Duodenal mucosa (tissue), 2 donors: ENCODE measurements at regions not wholly inside any gene's neighbourhood (a gene's known extent, or its start where the extent isn't known, plus 50 kb on each side); places are given as distances from the start of the nearest gene placed in this dataset.

Experiments used
- H3K27ac ChIP-seq: one replicate; pipeline ENCODE4 v1.7.0; 2013; ENCODE audit warnings: low read depth, low read length
- H3K27me3 ChIP-seq, 2 donors: one replicate each; pipeline ENCODE4 v1.7.0; 2013; ENCODE audit warnings: low read length in 2 of 2, control low read depth in 1 of 2; ENCODE audit not compliant: insufficient read depth in 2 of 2, control insufficient read depth in 1 of 2
- H3K36me3 ChIP-seq, 2 donors: one replicate each; pipeline ENCODE4 v1.7.0; 2013; ENCODE audit warnings: low read length in 2 of 2, control low read depth in 1 of 2; ENCODE audit not compliant: insufficient read depth in 2 of 2, control insufficient read depth in 1 of 2
- H3K4me1 ChIP-seq, 2 donors: one replicate each; pipeline ENCODE4 v1.7.0; 2013; ENCODE audit warnings: low read length in 2 of 2, control low read depth in 1 of 2; ENCODE audit not compliant: insufficient read depth in 2 of 2, control insufficient read depth in 1 of 2
- H3K4me3 ChIP-seq, 2 donors: one replicate each; pipeline ENCODE4 v1.7.0; 2013; ENCODE audit warnings: low read length in 2 of 2, low read depth in 1 of 2
- H3K9ac ChIP-seq, 2 donors: one replicate each; pipeline ENCODE4 v1.7.0; 2013; ENCODE audit warnings: low read length in 2 of 2, low read depth in 1 of 2
- H3K9me3 ChIP-seq, 2 donors: one replicate each; pipeline ENCODE4 v1.7.0; 2013; ENCODE audit warnings: low read length in 2 of 2, control low read depth in 1 of 2; ENCODE audit not compliant: control insufficient read depth in 1 of 2

DNA sequence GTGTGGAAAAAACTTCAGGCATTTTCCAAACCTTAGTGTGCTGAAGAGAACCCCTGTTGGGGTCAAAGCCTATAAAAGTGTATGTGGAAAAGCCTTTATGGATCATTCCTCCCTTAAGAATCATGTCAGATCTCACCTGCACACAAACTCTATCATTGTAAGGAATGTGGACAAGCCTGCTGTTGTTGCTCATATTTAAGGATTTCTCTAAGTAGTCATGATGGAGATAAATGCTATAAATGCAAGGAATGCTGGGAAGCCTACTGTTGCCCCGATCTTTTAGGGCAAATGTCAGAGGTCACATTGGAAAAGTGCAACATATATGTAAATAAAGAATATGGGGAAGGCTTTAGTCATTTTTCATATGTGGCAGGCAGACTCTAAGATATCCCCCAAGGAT, 129.5 kb downstream of the ICOS start:
- Histone ChIP-seq H3K9me3 (no peaks in the 10 kb centered on the region), H3K9ac (no peak overlapping the region), H3K27me3 (peaks cover 0 to 1% of the 10 kb centered on the region in 2 donors), H3K4me3 (no peak overlapping the region), H3K4me1 (no peaks in the 10 kb centered on the region), H3K36me3 (no peaks in the 10 kb centered on the region), H3K27ac (no peak overlapping the region)

GRCh38 chr2:204069804-204070203, 133.2 kb downstream of the ICOS start:
- Histone ChIP-seq H3K27ac (no peak overlapping the region), H3K9ac (no peak overlapping the region), H3K4me3 (no peak overlapping the region), H3K9me3 (no peaks in the 10 kb centered on the region), H3K36me3 (no peaks in the 10 kb centered on the region), H3K4me1 (no peaks in the 10 kb centered on the region), H3K27me3 (no peaks in the 10 kb centered on the region)

DNA sequence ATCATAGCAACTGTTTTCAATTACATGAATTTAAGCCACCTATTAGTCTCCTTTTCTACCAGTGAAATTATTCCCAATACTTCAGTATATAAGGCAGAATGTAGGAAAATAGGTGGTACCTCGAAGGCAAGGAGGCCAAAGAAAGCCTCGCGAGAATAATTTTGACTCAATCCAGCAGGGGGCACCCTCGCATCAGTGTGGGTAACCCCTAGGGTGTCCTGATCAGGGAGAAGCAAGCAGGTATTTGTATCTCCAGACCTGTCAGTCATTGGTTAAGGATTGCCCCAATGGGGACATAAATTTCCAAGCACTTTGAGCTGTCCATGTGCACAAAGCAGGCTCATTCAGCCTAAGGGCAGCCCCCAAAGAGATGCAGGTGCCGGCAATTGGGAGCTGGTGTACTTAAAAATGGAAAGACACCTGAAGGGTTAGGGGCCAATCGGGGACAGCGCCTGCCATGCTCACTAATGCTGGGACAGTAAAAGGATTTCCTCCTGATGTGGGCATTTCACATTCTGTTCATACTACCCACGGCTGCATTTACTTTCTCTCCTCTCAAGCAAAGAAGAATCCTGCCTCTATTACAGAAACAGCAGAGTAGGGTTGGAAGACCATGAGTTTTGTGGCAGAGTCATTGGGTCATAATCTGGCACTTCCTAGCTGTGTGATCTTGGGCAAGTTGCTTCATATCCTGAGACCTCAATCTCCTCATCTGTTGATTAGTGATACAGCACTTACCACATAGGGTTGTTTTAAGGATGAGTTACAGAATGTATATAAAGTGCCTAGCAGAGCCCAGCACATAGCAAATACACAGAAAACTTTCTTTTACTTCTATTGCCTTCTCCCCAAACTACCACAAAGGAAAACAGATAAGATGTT, 136.1 kb downstream of the ICOS start:
- no peak overlapping the region for H3K27ac ChIP-seq
- H3K9me3 ChIP-seq: no peaks in the 10 kb centered on the region
- no peaks in the 10 kb centered on the region for H3K36me3 ChIP-seq
- no peak overlapping the region for H3K4me3 ChIP-seq
- no peak overlapping the region for H3K9ac ChIP-seq
- no peaks in the 10 kb centered on the region for H3K4me1 ChIP-seq
- no peaks in the 10 kb centered on the region for H3K27me3 ChIP-seq

DNA sequence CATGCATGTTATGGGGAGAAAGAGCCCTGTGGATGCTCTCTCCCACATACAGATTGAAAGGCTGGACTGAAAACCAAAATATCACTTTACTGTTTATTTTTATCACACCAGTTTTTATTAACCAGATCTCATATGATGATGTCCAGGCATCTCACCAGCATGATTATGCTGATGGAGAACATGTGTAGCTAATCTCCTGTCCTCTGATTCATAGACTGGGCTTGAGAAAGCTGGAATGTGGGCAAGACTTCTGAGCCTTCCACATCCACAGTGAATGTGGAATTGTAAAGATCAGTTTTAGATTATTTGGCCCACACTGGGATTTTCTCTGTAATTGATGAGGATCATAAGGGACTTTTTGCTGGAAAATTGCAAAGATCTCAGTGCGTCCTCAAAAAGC, 137.9 kb downstream of the ICOS start:
- Histone ChIP-seq H3K27ac (no peak overlapping the region), H3K9ac (no peak overlapping the region), H3K4me1 (no peaks in the 10 kb centered on the region), H3K9me3 (no peaks in the 10 kb centered on the region), H3K4me3 (no peak overlapping the region), H3K27me3 (no peaks in the 10 kb centered on the region), H3K36me3 (no peaks in the 10 kb centered on the region)

DNA sequence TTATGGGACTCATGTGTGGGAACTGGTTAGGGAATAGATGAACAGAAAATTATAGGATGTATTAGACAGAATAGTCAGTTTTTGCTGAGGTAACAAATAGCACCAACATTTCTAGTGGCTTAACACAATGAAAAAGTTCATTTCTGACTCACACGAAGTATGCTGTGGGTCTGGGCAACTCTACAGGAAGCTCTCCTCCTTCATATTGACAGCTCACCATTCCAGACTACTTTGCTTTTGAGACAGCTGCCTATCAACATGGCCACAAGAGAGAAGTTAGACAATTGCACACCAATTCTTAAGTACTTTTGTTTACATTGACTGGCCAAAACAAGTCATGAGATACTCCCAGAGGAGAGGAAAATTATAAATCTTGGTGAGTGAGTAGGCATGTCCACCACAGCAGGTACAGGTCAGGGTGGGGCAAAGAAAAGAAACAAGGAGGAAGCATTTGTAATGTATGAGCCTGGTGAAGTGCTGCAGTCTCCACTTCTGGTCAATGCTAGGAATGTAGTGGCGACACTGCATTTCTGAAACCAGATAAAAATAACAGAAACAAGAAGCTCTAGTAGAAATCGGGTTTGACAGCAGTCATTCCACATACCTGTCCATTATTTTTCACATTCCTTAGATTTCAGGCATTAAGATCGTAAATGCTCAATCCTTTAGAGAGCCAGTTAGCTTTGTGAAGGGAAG, 141.6 kb downstream of the ICOS start:
- H3K4me3 ChIP-seq: no peak overlapping the region
- no peaks in the 10 kb centered on the region for H3K36me3 ChIP-seq
- H3K9ac ChIP-seq: no peak overlapping the region
- peaks cover 0 to 5% of the 10 kb centered on the region in 2 donors for H3K27me3 ChIP-seq
- H3K9me3 ChIP-seq: no peaks in the 10 kb centered on the region
- no peaks in the 10 kb centered on the region for H3K4me1 ChIP-seq
- H3K27ac ChIP-seq: no peak overlapping the region

GRCh38 chr2:204081487-204082425, 145.2 kb downstream of the ICOS start:
- Histone ChIP-seq H3K27me3 (peaks cover 0 to 5% of the 10 kb centered on the region in 2 donors), H3K36me3 (no peaks in the 10 kb centered on the region), H3K4me1 (no peaks in the 10 kb centered on the region), H3K4me3 (no peak overlapping the region), H3K27ac (no peak overlapping the region), H3K9me3 (no peaks in the 10 kb centered on the region), H3K9ac (no peak overlapping the region)

DNA sequence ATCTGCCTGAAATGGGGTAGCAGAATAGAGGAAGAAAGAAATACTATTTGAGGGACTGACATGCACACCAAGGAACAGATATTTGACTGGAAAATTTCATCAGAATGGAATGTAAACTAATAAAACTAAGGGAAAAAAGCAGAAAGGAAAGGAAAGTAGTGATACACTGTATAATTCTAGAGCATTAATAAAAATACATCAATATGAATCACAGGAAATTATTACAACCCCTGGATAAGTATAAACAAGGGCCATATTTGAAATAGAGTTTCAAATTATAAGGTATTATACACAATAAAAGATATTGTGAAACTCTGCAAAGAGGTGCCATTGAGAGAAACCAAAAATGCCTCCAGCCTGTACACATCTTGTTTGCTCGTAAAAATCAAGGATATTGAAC, 149.6 kb downstream of the ICOS start:
- Histone ChIP-seq H3K9me3 (no peaks in the 10 kb centered on the region), H3K27ac (no peak overlapping the region), H3K4me3 (no peak overlapping the region), H3K4me1 (no peaks in the 10 kb centered on the region), H3K9ac (no peak overlapping the region), H3K27me3 (peaks cover 0 to 5% of the 10 kb centered on the region in 2 donors), H3K36me3 (no peaks in the 10 kb centered on the region)

DNA sequence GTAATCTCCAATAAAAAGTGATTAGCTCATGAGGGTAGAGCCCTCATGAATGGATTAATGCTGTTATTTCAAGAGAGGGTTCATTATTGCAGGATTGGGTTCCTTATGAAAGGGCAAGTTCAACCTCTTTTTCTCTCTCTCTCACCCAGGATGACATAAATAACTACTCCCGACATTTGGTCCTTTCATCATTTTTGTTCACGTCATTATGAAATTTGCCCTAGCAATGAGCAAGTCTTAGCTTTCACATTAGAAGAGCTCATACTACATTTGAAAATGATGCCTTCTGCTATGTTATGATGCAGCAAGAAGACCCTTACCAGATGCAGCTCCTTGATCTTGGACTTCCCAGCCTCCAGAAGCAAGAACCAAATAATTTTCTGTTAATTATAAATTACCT, 152.5 kb downstream of the ICOS start:
- Histone ChIP-seq H3K4me1 (no peaks in the 10 kb centered on the region), H3K36me3 (no peaks in the 10 kb centered on the region), H3K27me3 (no peaks in the 10 kb centered on the region), H3K9ac (no peak overlapping the region), H3K4me3 (no peak overlapping the region), H3K9me3 (no peaks in the 10 kb centered on the region), H3K27ac (no peak overlapping the region)

- no peaks in the 10 kb centered on the region for H3K27me3 ChIP-seq
- H3K4me1 ChIP-seq: no peaks in the 10 kb centered on the region
- no peaks in the 10 kb centered on the region for H3K9me3 ChIP-seq
- H3K4me3 ChIP-seq: no peak overlapping the region
- H3K9ac ChIP-seq: no peak overlapping the region
- no peak overlapping the region for H3K27ac ChIP-seq
- no peaks in the 10 kb centered on the region for H3K36me3 ChIP-seq
These were observed 153.0 kb downstream of the ICOS start for GRCh38 chr2:204089574-204089973.

DNA sequence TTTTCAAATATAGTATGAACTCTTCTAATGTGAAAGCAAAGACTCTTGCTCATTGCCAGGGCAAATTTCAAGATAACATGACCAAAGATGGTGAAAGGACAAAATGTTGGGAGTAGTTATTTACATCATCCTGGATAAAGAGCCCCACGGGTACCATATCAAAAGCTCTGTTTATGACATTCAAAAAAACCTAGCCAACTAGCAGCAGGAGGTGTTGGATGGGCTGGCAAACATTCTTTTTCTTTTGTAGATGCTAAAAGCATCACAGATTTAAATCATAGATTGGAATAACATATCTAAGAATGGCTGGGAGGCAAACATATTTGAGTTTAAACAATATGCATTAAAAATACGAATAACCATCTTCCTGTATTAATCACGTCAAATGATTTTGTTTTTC, 153.5 kb downstream of the ICOS start:
- no peak overlapping the region for H3K4me3 ChIP-seq
- no peaks in the 10 kb centered on the region for H3K4me1 ChIP-seq
- H3K9ac ChIP-seq: no peak overlapping the region
- no peaks in the 10 kb centered on the region for H3K27me3 ChIP-seq
- no peak overlapping the region for H3K27ac ChIP-seq
- H3K9me3 ChIP-seq: no peaks in the 10 kb centered on the region
- no peaks in the 10 kb centered on the region for H3K36me3 ChIP-seq
